ENCODE measurements at regions not wholly inside any gene's neighbourhood (a gene's known extent, or its start where the extent isn't known, plus 50 kb on each side); places are given as distances from the start of the nearest gene placed in this dataset.

- CTCF ChIA-PET = no interaction called here
- no TSS peak for BruUV-seq (replicated peaks)
- Histone ChIP-seq H3K4me2 (ENCODE audit: low read length) (no peak overlapping the region), H3K4me3 (ENCODE audit: low read length) (no peak overlapping the region), H3K27me3 (ENCODE audit: low read length) (no peaks in the 10 kb centered on the region), H4K20me1 (ENCODE audit: low read length) (no peaks in the 10 kb centered on the region), H3F3A (ENCODE audit: low read length, unreplicated experiment) (no peaks in the 10 kb centered on the region), H3K36me3 (ENCODE audit: low read depth, low read length) (no peaks in the 10 kb centered on the region), H3K9me2 (replicated peaks; ENCODE audit: low read length) (no peaks in the 10 kb centered on the region), H3K9me3 (ENCODE audit: low read length) (peaks cover 17% of the 10 kb centered on the region; the same call in 1 of the 2 replicates), H2AFZ (ENCODE audit: low read length) (no peak overlapping the region), H3K79me2 (ENCODE audit: low read length) (no peaks in the 10 kb centered on the region), H3K9ac (ENCODE audit: low read length) (no peak overlapping the region), H3K4me1 (ENCODE audit: insufficient read depth, low read length) (no peaks in the 10 kb centered on the region), H3K27ac (ENCODE audit: low read length) (no peak overlapping the region)
- POLR2A ChIA-PET (ENCODE audit: unreplicated experiment) = interaction anchor here (0.5 kb wide), 1 partner anchor 727 kb away, joined by 3 read pairs; no protein-coding TSS in a partner anchor
- TF ChIP-seq EZH2 (IDR thresholded peaks at IDR 0.05; ENCODE audit: low read length, unreplicated experiment) = no peak
- no peak for TF ChIP-seq CTCF (conservative IDR thresholded peaks at IDR 0.05; ENCODE audit: low read depth, low read length)
- TF ChIP-seq EZH2phosphoT487 (IDR thresholded peaks at IDR 0.05; ENCODE audit: borderline replicate concordance, low read length) = no peak
- no peak for DNase-seq
- intact Hi-C loops (cut with micrococcal nuclease) = no loop called here
- no peak for ATAC-seq
Measured at GRCh38 chr1:98232678-98233077, 311.8 kb upstream of the DPYD start.

- ATAC-seq (no peak), DNase-seq (no peak)
- no peaks in the 10 kb centered on the region for H3K9me3 ChIP-seq (ENCODE audit: low read length)
- H3K27ac ChIP-seq (ENCODE audit: low read length) = no peak overlapping the region
- no peaks in the 10 kb centered on the region for H4K20me1 ChIP-seq (ENCODE audit: low read length)
- POLR2A ChIA-PET (ENCODE audit: unreplicated experiment) = no interaction called here
- intact Hi-C loops (cut with micrococcal nuclease) = no loop called here
- no peaks in the 10 kb centered on the region for H3F3A ChIP-seq (ENCODE audit: low read length, unreplicated experiment)
- no peaks in the 10 kb centered on the region for H3K27me3 ChIP-seq (ENCODE audit: low read length)
- H3K4me2 ChIP-seq (ENCODE audit: low read length) = no peak overlapping the region
- no peak overlapping the region for H2AFZ ChIP-seq (ENCODE audit: low read length)
- no peaks in the 10 kb centered on the region for H3K4me1 ChIP-seq (ENCODE audit: insufficient read depth, low read length)
- no peak for TF ChIP-seq EZH2 (IDR thresholded peaks at IDR 0.05; ENCODE audit: low read length, unreplicated experiment)
- TF ChIP-seq EZH2phosphoT487 (IDR thresholded peaks at IDR 0.05; ENCODE audit: borderline replicate concordance, low read length) = no peak
- no peak for TF ChIP-seq CTCF (conservative IDR thresholded peaks at IDR 0.05; ENCODE audit: low read depth, low read length)
- no peak overlapping the region for H3K9ac ChIP-seq (ENCODE audit: low read length)
- H3K36me3 ChIP-seq (ENCODE audit: low read depth, low read length) = no peaks in the 10 kb centered on the region
- H3K79me2 ChIP-seq (ENCODE audit: low read length) = no peaks in the 10 kb centered on the region
- no peak overlapping the region for H3K4me3 ChIP-seq (ENCODE audit: low read length)
- CTCF ChIA-PET = no interaction called here
- no peaks in the 10 kb centered on the region for H3K9me2 ChIP-seq (replicated peaks; ENCODE audit: low read length)
- BruUV-seq (replicated peaks) = no TSS peak
Measured at GRCh38 chr1:98222706-98223105, 301.9 kb upstream of the DPYD start.

- BruUV-seq (replicated peaks) = no TSS peak
- Histone ChIP-seq H4K20me1 (ENCODE audit: low read length) (no peaks in the 10 kb centered on the region), H3K36me3 (ENCODE audit: low read depth, low read length) (no peaks in the 10 kb centered on the region), H2AFZ (ENCODE audit: low read length) (no peak overlapping the region), H3K27ac (ENCODE audit: low read length) (no peak overlapping the region), H3K27me3 (ENCODE audit: low read length) (no peaks in the 10 kb centered on the region), H3F3A (ENCODE audit: low read length, unreplicated experiment) (no peaks in the 10 kb centered on the region), H3K9me2 (replicated peaks; ENCODE audit: low read length) (no peaks in the 10 kb centered on the region), H3K4me2 (ENCODE audit: low read length) (no peak overlapping the region), H3K4me1 (ENCODE audit: insufficient read depth, low read length) (no peaks in the 10 kb centered on the region), H3K9me3 (ENCODE audit: low read length) (no peaks in the 10 kb centered on the region), H3K79me2 (ENCODE audit: low read length) (no peaks in the 10 kb centered on the region), H3K9ac (ENCODE audit: low read length) (no peak overlapping the region), H3K4me3 (ENCODE audit: low read length) (no peak overlapping the region)
- DNase-seq (no peak), ATAC-seq (no peak)
- intact Hi-C loops (cut with micrococcal nuclease) = no loop called here
- ChIA-PET POLR2A (ENCODE audit: unreplicated experiment) (interaction anchor here (0.7 kb wide), 1 partner anchor 138 kb away, joined by 3 read pairs; no protein-coding TSS in a partner anchor), CTCF (no interaction called here)
- no peak for TF ChIP-seq CTCF (conservative IDR thresholded peaks at IDR 0.05; ENCODE audit: low read depth, low read length)
- TF ChIP-seq EZH2phosphoT487 (IDR thresholded peaks at IDR 0.05; ENCODE audit: borderline replicate concordance, low read length) = no peak
Measured at GRCh38 chr1:98221923-98222322, 301.1 kb upstream of the DPYD start.
